ENCODE measurements at regions not wholly inside any gene's neighbourhood (a gene's known extent, or its start where the extent isn't known, plus 50 kb on each side); places are given as distances from the start of the nearest gene placed in this dataset.
"Not testable (repeated sequence)": the region's sequence is repeated elsewhere in the genome, so short reads cannot be mapped to it uniquely, and the experiment has no call there.

GRCh38 chr7:109616551-109617069 lies 1046.9 kb downstream of the DNAJB9 start:
- WGBS, 2 donors: 95 to 96% methylated on average over 3 of the region's 3 CpGs
- H3K27ac ChIP-seq: no peak overlapping the region
- no peaks in the 10 kb centered on the region for H3K36me3 ChIP-seq
- TF ChIP-seq CTCF (IDR thresholded peaks at IDR 0.05): no peak
- TF ChIP-seq EP300 (IDR thresholded peaks at IDR 0.05): no peak
- no peak for TF ChIP-seq POLR2A (IDR thresholded peaks at IDR 0.05)
- H3K4me3 ChIP-seq: no peak overlapping the region
- H3K4me1 ChIP-seq: no peaks in the 10 kb centered on the region
- H3K27me3 ChIP-seq: no peaks in the 10 kb centered on the region
- H3K9me3 ChIP-seq: no peaks in the 10 kb centered on the region
- DNase-seq (ENCODE audit: low spot score in 2 of 2): no peak

DNA sequence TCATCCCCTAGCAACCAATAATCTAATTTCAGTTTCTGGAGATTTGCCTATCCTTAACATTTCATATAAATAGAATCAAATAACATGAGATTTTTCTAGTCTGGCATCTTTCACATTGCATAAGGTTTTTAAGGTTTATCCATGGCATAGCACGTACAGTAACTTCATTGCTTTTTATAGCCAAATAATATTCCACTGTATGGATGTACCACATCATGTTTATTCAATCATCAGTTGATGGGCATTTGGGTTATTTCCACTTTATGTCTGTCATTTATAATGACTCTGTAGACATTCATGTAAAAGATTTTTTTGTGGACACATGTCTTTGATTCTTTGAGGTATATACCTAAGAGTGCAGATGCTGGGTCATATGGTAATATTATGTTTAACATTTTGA lies 1052.6 kb downstream of the DNAJB9 start:
- no peaks in the 10 kb centered on the region for H3K36me3 ChIP-seq
- TF ChIP-seq EP300 (IDR thresholded peaks at IDR 0.05) (no peak), CTCF (IDR thresholded peaks at IDR 0.05) (no peak), POLR2A (IDR thresholded peaks at IDR 0.05) (no peak)
- H3K27ac ChIP-seq: no peak overlapping the region
- no peaks in the 10 kb centered on the region for H3K27me3 ChIP-seq
- no peaks in the 10 kb centered on the region for H3K9me3 ChIP-seq
- no peaks in the 10 kb centered on the region for H3K4me1 ChIP-seq
- no peak for DNase-seq (ENCODE audit: low spot score in 2 of 2)
- H3K4me3 ChIP-seq: no peak overlapping the region
- WGBS, 2 donors: 92 to 94% methylated on average over 1 of the region's 1 CpG

DNA sequence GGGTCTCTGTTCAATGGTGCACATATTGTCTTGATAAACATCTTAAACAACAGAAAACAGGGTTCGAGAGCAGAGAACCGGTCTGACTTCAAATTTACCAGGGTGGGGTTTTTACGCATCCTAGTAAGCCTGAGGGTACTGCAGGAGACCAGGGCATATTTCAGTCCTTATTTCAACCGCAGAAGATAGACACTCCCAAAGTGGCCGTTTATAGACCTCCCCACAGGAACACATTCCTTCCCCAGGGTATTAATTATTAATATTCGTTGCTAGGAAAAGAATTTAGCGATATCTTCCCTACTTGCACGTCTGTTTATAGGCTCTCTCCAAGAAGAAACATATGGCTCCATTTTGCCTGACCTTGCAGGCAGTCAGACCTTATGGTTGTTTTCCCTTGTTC lies 1063.2 kb downstream of the DNAJB9 start:
- H3K9me3 ChIP-seq: peaks cover 0 to 11% (median 0%) of the 10 kb centered on the region in 4 donors
- WGBS, 2 donors: 80 to 83% methylated on average over 8 of the region's 8 CpGs
- H3K4me3 ChIP-seq; H3K4me1 ChIP-seq; H3K27ac ChIP-seq; H3K36me3 ChIP-seq; H3K27me3 ChIP-seq; DNase-seq (ENCODE audit: low spot score in 2 of 2): not testable (repeated sequence)

GRCh38 chr7:109635374-109635773 lies 1065.7 kb downstream of the DNAJB9 start:
- no peak for TF ChIP-seq CTCF (IDR thresholded peaks at IDR 0.05)
- no peak for TF ChIP-seq POLR2A (IDR thresholded peaks at IDR 0.05)
- no peak for TF ChIP-seq EP300 (IDR thresholded peaks at IDR 0.05)
- peaks cover 0 to 11% (median 0%) of the 10 kb centered on the region in 4 donors for H3K9me3 ChIP-seq
- H3K36me3 ChIP-seq: no peaks in the 10 kb centered on the region
- no peak overlapping the region for H3K27ac ChIP-seq
- 62 to 68% methylated on average over 3 of the region's 3 CpGs for WGBS, 2 donors
- H3K4me1 ChIP-seq: no peaks in the 10 kb centered on the region
- H3K27me3 ChIP-seq: no peaks in the 10 kb centered on the region
- DNase-seq (ENCODE audit: low spot score in 2 of 2): no peak
- H3K4me3 ChIP-seq: no peak overlapping the region

GRCh38 chr7:109637428-109637990 lies 1067.8 kb downstream of the DNAJB9 start:
- Histone ChIP-seq H3K4me3 (no peak overlapping the region), H3K9me3 (peaks cover 0 to 7% (median 0%) of the 10 kb centered on the region in 4 donors), H3K4me1 (no peaks in the 10 kb centered on the region), H3K27me3 (no peaks in the 10 kb centered on the region), H3K36me3 (no peaks in the 10 kb centered on the region), H3K27ac (no peak overlapping the region)
- no peak for DNase-seq (ENCODE audit: low spot score in 2 of 2)
- 85 to 89% methylated on average over 4 of the region's 4 CpGs for WGBS, 2 donors
- TF ChIP-seq POLR2A (IDR thresholded peaks at IDR 0.05) (no peak), EP300 (IDR thresholded peaks at IDR 0.05) (no peak), CTCF (IDR thresholded peaks at IDR 0.05) (no peak)

DNA sequence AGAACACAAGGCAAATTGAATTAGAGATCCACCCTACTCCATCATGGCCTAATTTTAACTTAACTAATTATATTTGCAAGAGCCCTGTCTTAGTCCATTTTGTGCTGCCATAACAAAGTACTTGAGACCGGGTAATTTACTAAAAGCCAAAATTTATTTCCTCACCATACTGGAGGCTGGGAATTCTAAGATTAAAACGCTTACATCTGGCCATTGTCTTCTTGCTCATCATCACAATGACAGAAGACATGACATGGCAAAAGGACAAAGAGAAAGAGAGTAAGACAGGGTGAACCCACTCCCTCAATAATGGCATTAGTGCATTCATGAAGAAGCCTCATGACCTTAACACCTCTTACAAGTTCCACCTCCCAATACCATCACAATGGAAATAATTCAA lies 1068.6 kb downstream of the DNAJB9 start:
- no peak for TF ChIP-seq EP300 (IDR thresholded peaks at IDR 0.05)
- no peak for TF ChIP-seq POLR2A (IDR thresholded peaks at IDR 0.05)
- no peak for TF ChIP-seq CTCF (IDR thresholded peaks at IDR 0.05)
- no peak for DNase-seq (ENCODE audit: low spot score in 2 of 2)
- 82 to 90% methylated on average over 2 of the region's 2 CpGs for WGBS, 2 donors
- no peaks in the 10 kb centered on the region for H3K27me3 ChIP-seq
- H3K4me1 ChIP-seq: no peaks in the 10 kb centered on the region
- no peaks in the 10 kb centered on the region for H3K9me3 ChIP-seq
- no peak overlapping the region for H3K4me3 ChIP-seq
- H3K36me3 ChIP-seq: no peaks in the 10 kb centered on the region
- H3K27ac ChIP-seq: no peak overlapping the region
